H9 (cell line): ENCODE measurements at regions not wholly inside any gene's neighbourhood (a gene's known extent, or its start where the extent isn't known, plus 50 kb on each side); places are given as distances from the start of the nearest gene placed in this dataset.

Source experiments
- DNase-seq: peaks from one replicate; pipeline ENCODE4 v3.0.0-alpha.2; 2017
- H2AFZ ChIP-seq: one replicate; pipeline ENCODE4 v1.6.1; 2013; ENCODE audit warnings: mild to moderate bottlenecking, low read length, control low read depth, moderate library complexity
- H2AK5ac ChIP-seq: 2 replicates; pipeline ENCODE4 v1.6.1; 2013; ENCODE audit warnings: low read length, control low read depth, mixed read lengths; ENCODE audit not compliant: insufficient read length
- H2BK120ac ChIP-seq: one replicate; pipeline ENCODE4 v1.6.1; 2013; ENCODE audit warnings: low read depth, mild to moderate bottlenecking, low read length, control low read depth, inconsistent platforms; ENCODE audit not compliant: poor library complexity, severe bottlenecking
- H2BK12ac ChIP-seq: 2 replicates; pipeline ENCODE4 v1.6.1; 2013; ENCODE audit warnings: low read length, control low read depth, mixed read lengths, low read depth; ENCODE audit not compliant: insufficient read length
- H2BK15ac ChIP-seq: 2 replicates; pipeline ENCODE4 v1.6.1; 2013; ENCODE audit warnings: low read depth, low read length, control low read depth
- H2BK20ac ChIP-seq: one replicate; pipeline ENCODE4 v1.6.1; 2013; ENCODE audit warnings: low read depth, mild to moderate bottlenecking, low read length, control low read depth, inconsistent platforms; ENCODE audit not compliant: poor library complexity, severe bottlenecking
- H2BK5ac ChIP-seq: 2 replicates; pipeline ENCODE4 v1.6.1; 2013; ENCODE audit warnings: low read length, control low read depth, mixed read lengths; ENCODE audit not compliant: insufficient read length
- H3K14ac ChIP-seq: 2 replicates; pipeline ENCODE4 v1.6.1; 2013; ENCODE audit warnings: low read length, control low read depth; ENCODE audit not compliant: insufficient read depth
- H3K18ac ChIP-seq: 2 replicates; pipeline ENCODE4 v1.6.1; 2013; ENCODE audit warnings: low read depth, mild to moderate bottlenecking, mixed read lengths, low read length, control low read depth; ENCODE audit not compliant: insufficient read length
- H3K23ac ChIP-seq: 2 replicates; pipeline ENCODE4 v1.6.1; 2013; ENCODE audit warnings: low read length, control low read depth, mixed read lengths, low read depth; ENCODE audit not compliant: insufficient read length
- H3K23me2 ChIP-seq: 2 replicates; pipeline ENCODE4 v1.6.1; 2013; ENCODE audit warnings: low read depth, mild to moderate bottlenecking, mixed read lengths, low read length, control low read depth; ENCODE audit not compliant: insufficient read length, poor library complexity, severe bottlenecking
- H3K27ac ChIP-seq: 2 replicates; pipeline ENCODE4 v1.5.1; 2013; ENCODE audit warnings: low read length, control low read depth, mixed read lengths, low read depth; ENCODE audit not compliant: insufficient read length
- H3K27me3 ChIP-seq: 2 replicates; pipeline ENCODE4 v1.6.1; 2013; ENCODE audit warnings: low read length, control low read depth, inconsistent platforms; ENCODE audit not compliant: insufficient read depth
- H3K4ac ChIP-seq: 2 replicates; pipeline ENCODE4 v1.6.1; 2013; ENCODE audit warnings: low read depth, mild to moderate bottlenecking, control low read depth, inconsistent platforms, low read length, moderate library complexity
- H3K4me1 ChIP-seq: 2 replicates; pipeline ENCODE4 v1.6.1; 2013; ENCODE audit warnings: low read length, control low read depth, inconsistent platforms; ENCODE audit not compliant: insufficient read depth
- H3K4me2 ChIP-seq: 2 replicates; pipeline ENCODE4 v1.6.1; 2013; ENCODE audit warnings: low read length, control low read depth, mixed read lengths; ENCODE audit not compliant: insufficient read length, insufficient read depth
- H3K56ac ChIP-seq: 2 replicates; pipeline ENCODE4 v1.6.1; 2013; ENCODE audit warnings: low read depth, mild to moderate bottlenecking, mixed read lengths, low read length, control low read depth; ENCODE audit not compliant: insufficient read length
- H3K79me1 ChIP-seq: 2 replicates; pipeline ENCODE4 v1.6.1; 2013; ENCODE audit warnings: low read depth, mild to moderate bottlenecking, moderate library complexity, low read length, control low read depth, inconsistent platforms; ENCODE audit not compliant: insufficient read depth, poor library complexity, severe bottlenecking
- H3K79me2 ChIP-seq: 2 replicates; pipeline ENCODE4 v1.6.1; 2013; ENCODE audit warnings: low read length, control low read depth, inconsistent platforms; ENCODE audit not compliant: insufficient read depth
- H3K9ac ChIP-seq: 2 replicates; pipeline ENCODE4 v1.6.1; 2013; ENCODE audit warnings: low read length, control low read depth, mixed read lengths; ENCODE audit not compliant: insufficient read length; ENCODE audit errors: extremely low read depth
- H3K9me3 ChIP-seq: one replicate; pipeline ENCODE4 v1.6.1; 2013; ENCODE audit warnings: low read depth, low read length, inconsistent platforms; ENCODE audit not compliant: control insufficient read depth
- H3T11ph ChIP-seq: one replicate; pipeline ENCODE4 v1.6.1; 2013; ENCODE audit warnings: mild to moderate bottlenecking, low read length, control low read depth, inconsistent platforms
- H4K20me1 ChIP-seq: one replicate; pipeline ENCODE4 v1.6.1; 2013; ENCODE audit not compliant: control insufficient read depth, insufficient read length, insufficient read depth
- H4K5ac ChIP-seq: 2 replicates; pipeline ENCODE4 v1.6.1; 2013; ENCODE audit warnings: low read depth, mild to moderate bottlenecking, mixed read lengths, low read length, control low read depth; ENCODE audit not compliant: insufficient read length
- H4K8ac ChIP-seq: replicated peaks from 2 replicates; pipeline ENCODE4 v1.6.1; 2013; ENCODE audit warnings: low read length, control low read depth, mixed read lengths, low read depth; ENCODE audit not compliant: insufficient read length
- H4K91ac ChIP-seq: 2 replicates; pipeline ENCODE4 v1.6.1; 2013; ENCODE audit warnings: low read depth, mild to moderate bottlenecking, moderate library complexity, mixed read lengths, low read length, control low read depth; ENCODE audit not compliant: insufficient read length
- H3K27ac Mint-ChIP-seq, 3 experiments: 2 replicates in 2 of 3; 3 replicates in 1 of 3; pipeline ENCODE4 v1.8.0; 2020 to 2021; ENCODE audit warnings: mixed read lengths in 3 of 3, mild to moderate bottlenecking in 1 of 3, moderate library complexity in 1 of 3
- H3K27me3 Mint-ChIP-seq: 2 replicates; pipeline ENCODE4 v1.8.0; 2021; ENCODE audit warnings: low read depth, mild to moderate bottlenecking, moderate library complexity, mixed read lengths
- H3K36me3 Mint-ChIP-seq, 3 experiments: 2 replicates in 2 of 3; 3 replicates in 1 of 3; pipeline ENCODE4 v1.8.0; 2020 to 2021; ENCODE audit warnings: low read depth in 3 of 3, mixed read lengths in 3 of 3; ENCODE audit not compliant: insufficient read depth in 1 of 3
- H3K4me1 Mint-ChIP-seq, 2 experiments: 2 replicates each; pipeline ENCODE4 v1.8.0; 2020; ENCODE audit warnings: mixed read lengths in 2 of 2
- H3K4me3 Mint-ChIP-seq, 2 experiments: 2 replicates in 1 of 2; 3 replicates in 1 of 2; pipeline ENCODE4 v1.8.0; 2020 to 2021; ENCODE audit warnings: mild to moderate bottlenecking in 2 of 2, mixed read lengths in 2 of 2, moderate library complexity in 1 of 2
- H3K9me3 Mint-ChIP-seq, 2 experiments: 2 replicates in 1 of 2; 3 replicates in 1 of 2; pipeline ENCODE4 v1.8.0; 2020; ENCODE audit warnings: mild to moderate bottlenecking in 2 of 2, mixed read lengths in 2 of 2, moderate library complexity in 1 of 2
- WGBS: extraction: QIAGEN DNeasy Blood & Tissue Kit; methylation state at CpG from one replicate; pipeline ENCODE4 v1.1.7; 2013; ENCODE audit warnings: missing lambda C conversion rate, low lambda C conversion rate, mixed read lengths; ENCODE audit not compliant: insufficient read length; ENCODE audit errors: extremely low coverage; 5-methylcytosine and 5-hydroxymethylcytosine counted together
- TF ChIP-seq, protein P1 (sequence below): fragments of 200-600 bp; sonication (generic); conservative IDR thresholded peaks from 3 replicates; pipeline ENCODE4 v1.8.0; 2021; ENCODE audit warnings: antibody characterized with exemption, mild to moderate bottlenecking

- Histone ChIP-seq H4K20me1 (no peaks in the 10 kb centered on the region), H3K4ac (no peak overlapping the region), H4K8ac (no peak overlapping the region), H2AK5ac (no peak overlapping the region), H2BK5ac (no peak overlapping the region), H3K23me2 (no peaks in the 10 kb centered on the region), H3T11ph (no peak overlapping the region), H2BK20ac (no peak overlapping the region), H4K5ac (no peak overlapping the region), H3K14ac (no peak overlapping the region), H3K23ac (no peak overlapping the region), H2AFZ (no peak overlapping the region), H3K4me1 (no peaks in the 10 kb centered on the region), H2BK120ac (no peak overlapping the region), H3K79me2 (no peaks in the 10 kb centered on the region), H3K27me3 (no peaks in the 10 kb centered on the region), H3K79me1 (no peaks in the 10 kb centered on the region), H3K27ac (no peak overlapping the region), H3K4me2 (no peak overlapping the region), H3K9ac (no peak overlapping the region), H3K18ac (no peak overlapping the region), H3K56ac (no peak overlapping the region), H2BK12ac (no peak overlapping the region), H4K91ac (no peak overlapping the region), H2BK15ac (no peak overlapping the region), H3K9me3 (no peaks in the 10 kb centered on the region)
- WGBS, result no CpG with 5 or more reads among the region's 12 CpGs
- Mint-ChIP-seq H3K27me3 (no peaks in the 10 kb centered on the region), H3K9me3 (peaks cover 7% of the 10 kb centered on the region in 2 experiments; a peak in 3 of 5 replicates), H3K4me1 (0 out of 4 replicates have a peak, but pooled peaks cover 0 to 3% of the 10 kb centered on the region in 2 experiments), H3K36me3 (no peaks in the 10 kb centered on the region), H3K4me3 (no peak overlapping the region), H3K27ac (no peak overlapping the region; a peak in 1 of 7 replicates)
- TF ChIP-seq, protein P1, sequence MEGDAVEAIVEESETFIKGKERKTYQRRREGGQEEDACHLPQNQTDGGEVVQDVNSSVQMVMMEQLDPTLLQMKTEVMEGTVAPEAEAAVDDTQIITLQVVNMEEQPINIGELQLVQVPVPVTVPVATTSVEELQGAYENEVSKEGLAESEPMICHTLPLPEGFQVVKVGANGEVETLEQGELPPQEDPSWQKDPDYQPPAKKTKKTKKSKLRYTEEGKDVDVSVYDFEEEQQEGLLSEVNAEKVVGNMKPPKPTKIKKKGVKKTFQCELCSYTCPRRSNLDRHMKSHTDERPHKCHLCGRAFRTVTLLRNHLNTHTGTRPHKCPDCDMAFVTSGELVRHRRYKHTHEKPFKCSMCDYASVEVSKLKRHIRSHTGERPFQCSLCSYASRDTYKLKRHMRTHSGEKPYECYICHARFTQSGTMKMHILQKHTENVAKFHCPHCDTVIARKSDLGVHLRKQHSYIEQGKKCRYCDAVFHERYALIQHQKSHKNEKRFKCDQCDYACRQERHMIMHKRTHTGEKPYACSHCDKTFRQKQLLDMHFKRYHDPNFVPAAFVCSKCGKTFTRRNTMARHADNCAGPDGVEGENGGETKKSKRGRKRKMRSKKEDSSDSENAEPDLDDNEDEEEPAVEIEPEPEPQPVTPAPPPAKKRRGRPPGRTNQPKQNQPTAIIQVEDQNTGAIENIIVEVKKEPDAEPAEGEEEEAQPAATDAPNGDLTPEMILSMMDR, result no peak
- DNase-seq, result no peak
Measured at GRCh38 chr9:107397076-107398044, 92.2 kb downstream of the KLF4 start.
